NCI-H1092 treated with DMSO at 0.1 percent for 48 hours (cell line): ENCODE measurements at regions not wholly inside any gene's neighbourhood (a gene's known extent, or its start where the extent isn't known, plus 50 kb on each side); places are given as distances from the start of the nearest gene placed in this dataset.

ENCODE experiments used
- DNase-seq: peaks from one replicate; lab custom pipeline; 2025; lab: John Stamatoyannopoulos, UW

GRCh38 chr6:80456724-80457438 lies 350.4 kb downstream of the BCKDHB start:
- no peak for DNase-seq

GRCh38 chr6:80454661-80455365 lies 348.3 kb downstream of the BCKDHB start:
- DNase-seq, result no peak

- DNase-seq, result no peak
These were observed 347.7 kb downstream of the BCKDHB start for GRCh38 chr6:80454197-80454596.

GRCh38 chr6:80449726-80450125 lies 343.3 kb downstream of the BCKDHB start:
- DNase-seq, result no peak

GRCh38 chr6:80446454-80447045 lies 340.1 kb downstream of the BCKDHB start:
- no peak for DNase-seq

- no peak for DNase-seq
These were observed 339.3 kb downstream of the BCKDHB start for GRCh38 chr6:80445751-80446150.

- DNase-seq, result no peak
These were observed 335.9 kb downstream of the BCKDHB start for GRCh38 chr6:80442366-80442765.

GRCh38 chr6:80441131-80441530 lies 334.7 kb downstream of the BCKDHB start:
- DNase-seq, result no peak

GRCh38 chr6:80440496-80441115 lies 334.1 kb downstream of the BCKDHB start:
- no peak for DNase-seq

- no peak for DNase-seq
These were observed 333.4 kb downstream of the BCKDHB start for GRCh38 chr6:80439721-80440470.

- DNase-seq, result no peak
These were observed 332.3 kb downstream of the BCKDHB start for GRCh38 chr6:80438772-80439171.

GRCh38 chr6:80437801-80438200 lies 331.3 kb downstream of the BCKDHB start:
- DNase-seq, result no peak

GRCh38 chr6:80437221-80437620 lies 330.8 kb downstream of the BCKDHB start:
- no peak for DNase-seq

GRCh38 chr6:80436663-80437062 lies 330.2 kb downstream of the BCKDHB start:
- DNase-seq, result no peak

GRCh38 chr6:80435457-80435856 lies 329.0 kb downstream of the BCKDHB start:
- DNase-seq, result no peak

GRCh38 chr6:80434691-80435350 lies 328.4 kb downstream of the BCKDHB start:
- no peak for DNase-seq

GRCh38 chr6:80433673-80434025 lies 327.2 kb downstream of the BCKDHB start:
- DNase-seq, result no peak

- DNase-seq, result no peak
These were observed 326.7 kb downstream of the BCKDHB start for GRCh38 chr6:80433010-80433672.

GRCh38 chr6:80425089-80425823 lies 318.8 kb downstream of the BCKDHB start:
- DNase-seq, result no peak

- DNase-seq, result no peak
These were observed 305.0 kb downstream of the BCKDHB start for GRCh38 chr6:80411486-80411885.
